Nucleus accumbens (tissue), 56 donors: ENCODE measurements at regions not wholly inside any gene's neighbourhood (a gene's known extent, or its start where the extent isn't known, plus 50 kb on each side); places are given as distances from the start of the nearest gene placed in this dataset.

Source experiments
- DNase-seq, 56 donors: peaks; one replicate each; lab custom pipeline; 2025; lab: John Stamatoyannopoulos, UW

- DNase-seq = no peak
These were observed 233.9 kb upstream of the SNX7 start for GRCh38 chr1:98427664-98428063.

GRCh38 chr1:98426092-98426491 lies 235.4 kb upstream of the SNX7 start:
- DNase-seq = no peak

- no peak for DNase-seq
These were observed 238.7 kb upstream of the SNX7 start for GRCh38 chr1:98422816-98423215.

- no peak for DNase-seq
These were observed 240.5 kb upstream of the SNX7 start for GRCh38 chr1:98421085-98421435.

GRCh38 chr1:98420376-98421084 lies 241.0 kb upstream of the SNX7 start:
- DNase-seq = no peak

DNA sequence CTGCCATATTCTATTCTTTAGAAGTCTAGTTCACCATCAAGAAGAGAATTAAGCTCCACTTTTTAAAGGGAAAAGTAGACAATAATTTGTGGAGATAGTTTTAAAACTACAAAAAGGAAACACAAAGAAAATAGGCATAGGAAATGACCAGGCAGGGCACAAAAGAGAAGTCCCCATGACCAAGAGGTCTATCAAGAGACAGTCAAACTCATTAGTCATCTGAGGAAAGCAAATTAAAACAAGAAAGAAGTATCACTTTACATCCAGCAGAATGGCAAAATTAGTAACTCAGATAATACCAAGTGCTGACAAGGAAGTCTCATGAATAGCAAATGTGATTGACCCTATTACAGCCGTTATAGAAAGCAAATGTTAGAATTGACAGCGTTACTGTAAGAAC lies 243.7 kb upstream of the SNX7 start:
- no peak for DNase-seq

DNA sequence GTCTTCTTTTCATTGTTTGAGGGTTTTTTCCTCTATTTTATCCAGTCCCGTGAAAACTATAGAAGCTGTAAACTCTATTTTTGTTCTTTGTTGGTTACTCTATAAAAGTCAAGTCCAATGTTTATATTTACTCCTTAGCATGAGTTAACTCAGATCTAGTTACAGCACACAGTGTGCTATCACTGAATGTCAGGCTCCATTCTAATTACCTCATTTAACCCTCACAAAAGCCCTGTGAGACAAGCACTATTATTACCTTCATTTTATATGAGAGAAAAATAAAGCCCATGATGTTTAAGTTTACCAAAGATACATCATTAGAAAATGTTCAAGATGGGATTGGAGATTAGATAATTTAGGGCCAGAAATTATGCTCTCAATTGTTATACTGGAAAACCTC lies 251.4 kb upstream of the SNX7 start:
- DNase-seq = no peak

GRCh38 chr1:98406352-98407088 lies 255.0 kb upstream of the SNX7 start:
- no peak for DNase-seq

DNA sequence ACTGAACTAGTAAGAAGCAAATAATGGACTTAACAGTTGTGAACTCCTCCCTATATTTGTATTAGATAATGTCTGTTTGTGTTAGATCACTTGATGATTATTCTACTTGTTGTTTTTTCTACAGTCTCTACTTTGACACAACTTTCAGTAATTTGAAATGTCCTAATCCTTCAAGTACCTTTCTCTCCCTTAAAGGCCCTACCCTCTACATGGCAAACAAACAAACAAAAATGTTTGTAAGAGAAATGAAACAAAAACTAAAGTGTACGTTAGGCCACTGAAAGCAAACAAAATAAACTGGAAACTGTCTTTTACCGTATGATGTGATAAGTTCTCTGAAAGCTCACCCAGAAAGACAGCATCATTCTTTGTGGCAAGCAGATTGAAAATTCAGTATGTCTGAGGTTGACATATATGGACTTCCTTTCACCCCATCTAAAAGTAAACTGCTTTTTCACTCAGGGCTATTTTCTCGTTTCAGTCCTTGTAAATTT lies 255.9 kb upstream of the SNX7 start:
- no peak for DNase-seq

- no peak for DNase-seq
These were observed 256.7 kb upstream of the SNX7 start for GRCh38 chr1:98404866-98405265.

- DNase-seq = no peak
These were observed 257.5 kb upstream of the SNX7 start for GRCh38 chr1:98403963-98404480.

GRCh38 chr1:98402860-98403259 lies 258.7 kb upstream of the SNX7 start:
- no peak for DNase-seq

GRCh38 chr1:98400446-98400845 lies 261.1 kb upstream of the SNX7 start:
- peak in 1 of 56 donors; percentile 2 for DNase-seq

DNA sequence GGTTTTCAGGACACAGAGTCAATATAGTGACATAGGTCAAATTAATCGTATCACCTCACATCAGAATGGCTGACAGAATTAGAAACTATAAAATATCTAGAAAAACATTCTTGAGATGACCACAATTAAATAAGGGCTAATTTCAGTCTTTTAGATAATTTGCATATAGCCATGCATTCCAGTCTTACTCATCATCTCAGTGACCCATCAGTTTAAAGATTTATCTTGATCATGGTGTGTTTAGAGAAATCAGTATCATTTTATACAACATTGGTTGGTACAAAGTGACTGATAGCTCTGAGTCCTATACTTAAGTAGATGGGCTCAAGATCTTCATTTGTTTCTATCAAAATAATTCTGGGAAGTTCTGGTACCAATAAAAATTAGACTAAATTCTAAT lies 262.3 kb upstream of the SNX7 start:
- no peak for DNase-seq

- DNase-seq = no peak
These were observed 262.9 kb upstream of the SNX7 start for GRCh38 chr1:98398649-98399048.

DNA sequence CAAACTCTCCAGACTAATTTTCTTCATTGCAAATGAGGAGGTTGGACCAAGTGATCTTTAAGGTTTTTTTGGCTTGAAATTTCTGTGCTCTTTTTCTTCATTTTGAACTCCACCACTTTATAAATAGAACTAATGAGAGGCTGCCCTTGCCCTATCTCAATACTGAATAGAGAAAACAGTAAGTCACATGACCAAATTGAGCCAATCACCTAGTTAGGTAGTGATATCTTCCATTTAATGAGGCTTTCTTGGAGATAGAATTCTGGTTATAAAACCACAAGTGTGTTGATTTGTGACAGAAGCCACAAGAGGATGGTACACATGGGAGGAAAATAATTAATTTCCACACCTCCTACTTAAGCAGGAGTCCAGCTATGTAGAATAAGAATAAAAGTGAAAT lies 263.4 kb upstream of the SNX7 start:
- no peak for DNase-seq

DNA sequence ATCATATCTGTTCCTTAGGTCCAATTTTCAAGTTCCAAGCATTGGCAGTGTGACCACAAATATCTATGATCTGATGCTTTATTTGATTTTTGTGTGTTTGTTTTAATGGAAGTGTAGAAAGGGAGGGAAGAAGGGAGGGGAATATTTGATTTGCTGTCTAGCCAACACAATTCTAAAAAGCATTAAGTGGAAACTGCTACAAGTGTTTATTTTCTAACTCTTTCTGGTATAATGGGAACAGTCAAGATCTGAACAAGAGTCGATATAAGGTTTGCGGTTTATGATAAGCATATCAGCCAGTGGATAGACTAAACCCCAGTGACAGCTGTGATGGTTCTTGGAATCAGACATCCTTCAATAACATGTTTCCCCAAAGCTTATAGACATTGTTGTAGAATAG lies 267.8 kb upstream of the SNX7 start:
- DNase-seq = no peak

GRCh38 chr1:98391175-98391574 lies 270.3 kb upstream of the SNX7 start:
- DNase-seq = no peak

GRCh38 chr1:98389809-98390208 lies 271.7 kb upstream of the SNX7 start:
- no peak for DNase-seq

DNA sequence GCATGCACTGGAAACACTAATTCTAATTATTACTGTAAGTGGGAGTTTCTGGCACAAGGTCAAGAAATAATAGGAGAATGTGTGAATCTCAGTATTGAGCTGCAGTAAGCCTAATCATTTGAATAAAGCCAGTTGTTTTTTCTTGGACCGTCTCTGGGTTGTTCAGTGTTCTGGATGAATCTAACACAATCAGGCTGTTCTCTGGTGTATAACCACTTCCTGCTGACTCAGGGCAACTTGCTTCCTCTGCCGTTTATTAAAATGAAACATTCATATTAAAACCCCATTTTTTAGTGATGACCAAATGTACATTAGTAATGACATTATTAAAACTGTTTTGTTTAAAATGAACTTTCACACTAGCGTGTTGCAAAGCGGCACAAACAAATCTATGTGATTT lies 273.1 kb upstream of the SNX7 start:
- DNase-seq = peak in 4 of 56 donors; percentile 0 to 17 (median 4)

DNA sequence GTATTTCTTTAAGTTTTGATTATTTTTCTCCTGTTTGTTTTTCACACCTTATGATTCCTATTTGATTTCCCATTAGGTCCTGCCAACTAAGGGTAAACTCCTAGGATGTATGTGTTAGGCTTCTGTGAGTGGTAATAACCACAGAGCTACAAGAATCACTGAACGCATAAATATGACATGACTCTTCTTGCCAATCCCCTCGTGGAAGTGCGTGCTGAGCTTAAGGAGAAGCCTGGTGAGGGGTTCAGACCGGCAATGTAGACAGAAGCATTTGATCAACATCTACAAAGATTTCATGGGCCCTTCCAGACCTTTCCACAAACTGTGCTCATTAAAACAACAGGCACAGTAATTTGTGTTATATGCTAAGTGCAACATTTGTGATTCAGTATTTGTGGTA lies 273.8 kb upstream of the SNX7 start:
- no peak for DNase-seq
